ENCODE measurements at regions not wholly inside any gene's neighbourhood (a gene's known extent, or its start where the extent isn't known, plus 50 kb on each side); places are given as distances from the start of the nearest gene placed in this dataset.
"Not testable (repeated sequence)": the region's sequence is repeated elsewhere in the genome, so short reads cannot be mapped to it uniquely, and the experiment has no call there.

DNA sequence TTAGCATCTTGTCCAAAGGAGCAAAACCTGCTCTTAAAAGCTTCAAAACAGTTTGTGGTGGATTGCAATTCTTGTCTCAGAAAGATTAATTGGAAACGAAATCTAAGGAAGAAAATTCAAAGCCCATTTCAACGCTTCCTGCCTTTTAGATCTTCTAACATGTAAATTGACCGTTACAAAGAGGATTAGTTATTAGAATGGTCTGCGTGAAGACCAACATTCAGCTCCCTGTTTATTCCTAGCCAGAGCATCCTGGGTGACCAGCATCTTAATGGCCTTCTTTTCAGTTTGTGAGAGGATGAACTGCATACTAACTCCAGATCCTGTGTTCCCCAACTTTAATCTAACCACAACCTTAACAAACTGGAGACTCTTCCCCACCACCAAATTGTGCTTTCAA lies 109.9 kb upstream of the SLC1A3 start:
- H3K4me3 ChIP-seq (ENCODE audit: low read depth, low read length) = no peak overlapping the region
- DNase-seq (ENCODE audit: low read depth, low spot score) = no peak
- TF ChIP-seq, protein P1, sequence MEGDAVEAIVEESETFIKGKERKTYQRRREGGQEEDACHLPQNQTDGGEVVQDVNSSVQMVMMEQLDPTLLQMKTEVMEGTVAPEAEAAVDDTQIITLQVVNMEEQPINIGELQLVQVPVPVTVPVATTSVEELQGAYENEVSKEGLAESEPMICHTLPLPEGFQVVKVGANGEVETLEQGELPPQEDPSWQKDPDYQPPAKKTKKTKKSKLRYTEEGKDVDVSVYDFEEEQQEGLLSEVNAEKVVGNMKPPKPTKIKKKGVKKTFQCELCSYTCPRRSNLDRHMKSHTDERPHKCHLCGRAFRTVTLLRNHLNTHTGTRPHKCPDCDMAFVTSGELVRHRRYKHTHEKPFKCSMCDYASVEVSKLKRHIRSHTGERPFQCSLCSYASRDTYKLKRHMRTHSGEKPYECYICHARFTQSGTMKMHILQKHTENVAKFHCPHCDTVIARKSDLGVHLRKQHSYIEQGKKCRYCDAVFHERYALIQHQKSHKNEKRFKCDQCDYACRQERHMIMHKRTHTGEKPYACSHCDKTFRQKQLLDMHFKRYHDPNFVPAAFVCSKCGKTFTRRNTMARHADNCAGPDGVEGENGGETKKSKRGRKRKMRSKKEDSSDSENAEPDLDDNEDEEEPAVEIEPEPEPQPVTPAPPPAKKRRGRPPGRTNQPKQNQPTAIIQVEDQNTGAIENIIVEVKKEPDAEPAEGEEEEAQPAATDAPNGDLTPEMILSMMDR (IDR thresholded peaks at IDR 0.05; ENCODE audit: insufficient read depth, low read length, missing control alignments) = no peak
- POLR2A ChIA-PET = no interaction called here
- CTCF ChIA-PET = interaction anchor here (3.7 to 8.0 kb wide), 2 partner anchors 10 to 195 kb away, joined by 15 to 70 read pairs; no protein-coding TSS in a partner anchor

DNA sequence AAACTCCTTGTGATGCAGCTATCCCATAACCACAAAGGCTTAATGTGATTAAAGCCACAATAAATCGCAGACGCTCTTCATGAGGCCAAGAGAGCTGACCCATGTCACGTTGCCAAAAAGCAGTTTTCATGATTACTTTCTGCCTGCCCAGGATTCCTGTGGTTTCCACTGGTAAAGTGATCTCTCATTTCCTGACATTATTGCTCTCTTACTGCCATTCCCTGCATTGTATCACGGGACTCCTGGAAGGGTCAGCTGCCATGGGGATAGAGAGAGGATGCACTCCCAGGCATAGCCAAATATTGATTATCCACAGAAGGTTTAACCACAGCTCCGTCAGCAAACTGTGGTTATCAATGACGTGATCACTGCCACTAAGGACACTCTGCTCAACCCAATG lies 103.8 kb upstream of the SLC1A3 start:
- peak; percentile 85 for DNase-seq (ENCODE audit: low read depth, low spot score)
- CTCF ChIA-PET = interaction anchor here (1.6 to 11.4 kb wide), 3 partner anchors 85 to 191 kb away, joined by 3 to 245 read pairs (median 165); no protein-coding TSS in a partner anchor
- TF ChIP-seq, protein P1 (IDR thresholded peaks at IDR 0.05; ENCODE audit: insufficient read depth, low read length, missing control alignments) = no peak
- POLR2A ChIA-PET = no interaction called here
- H3K4me3 ChIP-seq (ENCODE audit: low read depth, low read length) = no peak overlapping the region

DNA sequence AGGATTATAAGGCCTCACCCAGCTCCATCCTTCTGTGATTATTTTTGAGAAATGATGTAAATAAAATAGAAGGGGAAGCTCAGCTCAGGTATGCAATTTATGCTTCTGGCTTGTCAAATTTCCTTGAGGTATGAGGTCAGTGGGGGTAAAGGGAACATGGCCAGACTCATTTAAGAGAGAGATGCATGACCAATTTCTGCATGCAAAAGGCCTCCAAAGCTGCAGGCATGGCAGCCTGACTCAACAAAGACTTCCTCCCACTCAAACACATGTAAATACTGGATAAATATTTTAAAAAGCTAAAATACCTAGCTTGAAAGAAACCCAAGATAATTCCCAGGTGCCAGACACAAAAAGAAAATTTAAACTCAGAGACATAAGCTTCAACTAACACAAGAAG lies 101.4 kb upstream of the SLC1A3 start:
- POLR2A ChIA-PET = no interaction called here
- no peak overlapping the region for H3K4me3 ChIP-seq (ENCODE audit: low read depth, low read length)
- DNase-seq (ENCODE audit: low read depth, low spot score) = no peak
- CTCF ChIA-PET = interaction anchor here (0.9 to 11.4 kb wide), 9 partner anchors 11 to 327 kb away, joined by 3 to 245 read pairs (median 11); partner anchors contain the start of gene NADK2
- TF ChIP-seq, protein P1 (IDR thresholded peaks at IDR 0.05; ENCODE audit: insufficient read depth, low read length, missing control alignments) = no peak

DNA sequence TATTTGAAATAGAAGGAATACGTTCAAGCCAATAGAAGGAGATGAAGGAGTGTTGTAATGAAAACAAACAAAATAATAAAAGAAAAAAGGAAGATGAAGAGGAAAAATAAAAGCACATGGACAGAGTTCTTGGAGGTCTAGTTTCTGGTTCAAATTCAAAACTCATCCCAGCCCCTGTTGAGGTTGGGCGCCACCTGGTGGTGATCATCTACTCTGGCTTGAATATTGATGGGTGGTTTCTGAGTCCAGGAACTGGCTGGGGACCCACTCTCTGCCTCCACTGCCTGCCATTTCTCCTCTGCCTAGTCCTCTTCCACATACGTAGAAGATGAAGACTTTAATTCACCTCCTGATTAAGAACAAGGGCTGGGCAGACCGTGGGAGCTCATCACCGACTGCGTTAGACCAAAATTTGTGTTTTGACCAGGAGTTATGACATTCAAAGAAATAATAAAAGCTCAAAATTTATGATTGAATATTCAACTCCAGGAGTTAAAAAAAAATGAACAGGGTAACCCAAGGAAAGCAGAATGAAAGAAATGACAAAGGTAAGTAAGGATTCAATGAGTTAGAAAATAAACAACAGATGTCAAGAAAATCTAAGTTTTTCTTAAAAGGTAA lies 99.0 kb upstream of the SLC1A3 start:
- DNase-seq (ENCODE audit: low read depth, low spot score) = peak; percentile 9
- ChIA-PET CTCF (interaction anchor here (0.6 to 11.4 kb wide), 33 partner anchors 8 to 265 kb away, joined by 3 to 245 read pairs (median 4); partner anchors contain the start of genes NADK2 and RANBP3L), POLR2A (no interaction called here)
- TF ChIP-seq, protein P1 (IDR thresholded peaks at IDR 0.05; ENCODE audit: insufficient read depth, low read length, missing control alignments) = peak; percentile 82
- H3K4me3 ChIP-seq (ENCODE audit: low read depth, low read length) = no peak overlapping the region

DNA sequence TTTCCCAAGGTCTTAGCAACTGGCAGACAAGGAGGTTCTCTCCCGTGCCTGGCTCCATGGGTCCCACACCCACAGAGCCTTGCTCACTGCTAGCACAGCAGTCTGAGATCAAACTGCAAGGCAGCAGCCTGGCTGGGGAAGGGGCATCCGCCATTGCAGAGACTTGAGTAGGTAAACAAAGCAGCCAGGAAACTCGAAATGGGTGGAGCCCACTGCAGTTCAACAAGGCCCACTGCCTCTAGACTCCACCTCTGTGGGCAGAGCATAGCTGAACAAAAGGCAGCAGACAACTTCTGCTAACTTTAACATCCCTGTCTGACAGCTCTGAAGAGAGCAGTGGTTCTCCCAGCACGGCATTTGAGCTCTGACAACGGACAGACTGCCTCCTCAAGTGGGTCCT lies 98.1 kb upstream of the SLC1A3 start:
- POLR2A ChIA-PET; DNase-seq (ENCODE audit: low read depth, low spot score); H3K4me3 ChIP-seq (ENCODE audit: low read depth, low read length): not testable (repeated sequence)
- CTCF ChIA-PET = interaction anchor here (0.9 to 11.4 kb wide), 14 partner anchors 8 to 207 kb away, joined by 3 to 245 read pairs (median 6); partner anchors contain the start of gene RANBP3L

DNA sequence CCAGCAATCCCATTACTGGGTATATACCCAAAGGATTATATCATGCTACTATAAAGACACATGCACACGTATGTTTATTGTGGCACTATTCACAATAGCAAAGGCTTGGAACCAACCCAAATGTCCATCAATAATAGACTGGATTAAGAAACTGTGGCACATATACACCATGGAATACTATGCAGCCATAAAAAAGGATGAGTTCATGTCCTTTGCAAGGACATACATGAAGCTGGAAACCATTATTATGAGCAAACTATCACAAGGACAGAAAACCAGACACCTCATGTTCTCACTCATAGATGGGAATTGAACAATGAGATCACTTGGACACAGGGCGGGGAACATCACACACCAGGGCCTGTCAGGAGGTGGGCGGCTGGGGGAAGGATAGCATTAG lies 92.8 kb upstream of the SLC1A3 start:
- H3K4me3 ChIP-seq (ENCODE audit: low read depth, low read length); CTCF ChIA-PET; DNase-seq (ENCODE audit: low read depth, low spot score); POLR2A ChIA-PET: not testable (repeated sequence)

DNA sequence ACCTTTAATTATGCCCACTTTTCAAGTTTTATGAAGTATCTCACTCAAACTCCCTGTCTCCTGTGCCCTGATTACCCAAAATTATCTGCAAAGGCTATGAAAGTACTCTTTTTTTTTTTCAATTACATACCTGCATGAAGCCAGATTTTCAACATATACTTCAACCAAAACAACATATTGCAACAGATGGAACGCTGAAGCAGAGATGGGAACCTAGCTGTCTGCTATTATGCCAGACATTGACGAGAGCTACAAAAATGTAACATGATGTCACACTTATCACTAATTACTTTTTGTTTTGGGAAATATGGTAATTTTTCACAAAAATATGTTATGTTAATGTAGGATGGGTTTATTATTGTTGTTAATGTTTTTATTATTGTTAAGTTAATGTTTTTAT lies 86.5 kb upstream of the SLC1A3 start:
- DNase-seq (ENCODE audit: low read depth, low spot score) = no peak
- ChIA-PET CTCF (no interaction called here), POLR2A (no interaction called here)
- no peak overlapping the region for H3K4me3 ChIP-seq (ENCODE audit: low read depth, low read length)
- TF ChIP-seq, protein P1 (IDR thresholded peaks at IDR 0.05; ENCODE audit: insufficient read depth, low read length, missing control alignments) = no peak

Measured in AG04449 (cell line).